Stimulated activated CD4-positive, alpha-beta T cell treated with anti-CD3 and anti-CD28 coated beads, Interleukin-2, amount 100 ng/mL, for 4 hours (primary cell): ENCODE measurements at regions not wholly inside any gene's neighbourhood (a gene's known extent, or its start where the extent isn't known, plus 50 kb on each side); places are given as distances from the start of the nearest gene placed in this dataset.

ENCODE experiments used
- DNase-seq: peaks from one replicate; pipeline ENCODE4 v3.0.0-alpha.2; 2020; ENCODE audit warnings: low read depth

DNA sequence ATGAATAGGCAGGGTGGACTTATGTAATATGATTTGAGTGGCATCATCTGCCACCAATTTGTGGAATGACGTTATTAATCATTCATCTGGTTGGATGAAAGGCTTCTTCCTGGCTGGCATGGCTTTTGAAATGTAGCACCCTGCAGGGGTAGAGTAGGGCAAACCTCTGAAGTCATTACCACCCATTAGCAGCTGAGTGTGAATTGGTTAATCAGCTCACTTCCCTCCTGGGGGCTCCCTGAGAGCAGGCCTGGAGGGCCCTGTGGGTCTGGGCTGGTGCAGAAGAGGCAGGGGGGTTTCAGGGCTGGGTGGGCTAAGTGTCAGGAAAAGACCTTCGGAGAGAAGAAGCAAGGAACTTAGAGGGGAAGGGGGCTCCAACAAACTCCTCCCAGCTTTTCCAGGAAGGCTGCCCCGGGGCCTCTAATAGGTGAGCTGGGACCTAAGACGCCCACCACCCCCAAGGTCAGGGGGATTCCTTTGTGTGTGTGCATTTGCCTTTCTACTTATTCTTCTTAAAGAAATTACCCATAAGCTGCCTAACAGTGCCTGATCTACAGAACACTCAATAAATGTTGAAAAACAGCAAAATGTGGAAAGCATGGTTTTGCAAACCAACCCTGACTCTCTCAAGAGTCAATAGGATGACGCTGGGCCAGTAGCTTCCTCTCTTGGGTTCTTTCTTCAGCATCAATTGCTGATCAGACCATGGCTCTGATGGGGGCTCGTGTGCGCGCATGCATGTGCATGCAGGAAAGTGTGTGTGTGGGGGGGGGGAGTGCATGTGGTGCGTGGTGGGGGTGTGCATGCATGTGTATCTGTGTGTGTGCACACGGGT lies 49.7 kb upstream of the ZNF516 start:
- no peak for DNase-seq
